HG02610 (cell line): ENCODE measurements at regions not wholly inside any gene's neighbourhood (a gene's known extent, or its start where the extent isn't known, plus 50 kb on each side); places are given as distances from the start of the nearest gene placed in this dataset.

ENCODE experiments used
- ATAC-seq: cut with Tn5 transposase; IDR thresholded peaks from one replicate; pipeline ENCODE4 v1.9.1; 2021; ENCODE audit warnings: mild to moderate bottlenecking, moderate library complexity; ENCODE audit not compliant: unreplicated experiment

DNA sequence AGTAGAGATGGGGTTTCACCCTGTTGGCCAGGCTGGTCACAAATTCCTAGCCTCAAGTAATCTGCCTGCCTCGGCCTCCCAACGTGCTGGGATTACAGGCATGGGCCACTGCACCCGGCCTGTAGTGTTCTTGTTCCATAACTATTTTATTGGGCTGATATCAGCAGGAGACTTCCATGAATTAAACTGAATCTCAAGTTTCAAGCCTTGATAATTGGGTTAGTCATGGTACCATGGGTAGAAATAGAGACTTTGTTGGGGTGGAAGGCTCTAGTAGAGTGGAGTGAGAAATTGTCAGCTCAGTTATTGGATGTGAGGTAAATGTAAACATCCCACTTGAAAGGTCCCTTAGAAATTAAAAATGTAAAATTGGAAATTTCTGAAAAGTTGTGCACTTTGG lies 419.1 kb downstream of the ADGRL2 start:
- no peak for ATAC-seq

GRCh38 chr1:82218846-82219245 lies 418.1 kb downstream of the ADGRL2 start:
- ATAC-seq: no peak

- ATAC-seq: no peak
Observed at GRCh38 chr1:82215853-82216175, 415.1 kb downstream of the ADGRL2 start.

GRCh38 chr1:82215056-82215852 lies 414.5 kb downstream of the ADGRL2 start:
- ATAC-seq: no peak

DNA sequence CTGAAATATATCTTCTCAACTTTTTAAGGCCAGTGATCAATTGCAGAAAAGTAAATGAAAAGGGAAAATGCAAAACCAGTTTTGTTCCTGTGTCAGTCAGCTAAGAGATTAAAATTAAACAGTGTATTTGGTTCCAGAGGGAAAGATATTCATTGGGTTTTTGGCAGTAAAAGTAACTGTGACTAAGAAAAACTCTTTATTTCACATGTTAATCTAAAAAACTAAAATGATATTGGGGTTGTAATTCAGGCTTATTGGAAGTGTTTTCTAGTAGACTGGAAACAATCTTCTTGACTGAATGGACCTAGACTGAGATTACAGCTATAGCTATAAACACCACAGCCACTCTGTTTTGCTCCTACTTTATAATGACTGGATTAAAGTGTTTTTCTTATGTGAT lies 413.9 kb downstream of the ADGRL2 start:
- no peak for ATAC-seq

DNA sequence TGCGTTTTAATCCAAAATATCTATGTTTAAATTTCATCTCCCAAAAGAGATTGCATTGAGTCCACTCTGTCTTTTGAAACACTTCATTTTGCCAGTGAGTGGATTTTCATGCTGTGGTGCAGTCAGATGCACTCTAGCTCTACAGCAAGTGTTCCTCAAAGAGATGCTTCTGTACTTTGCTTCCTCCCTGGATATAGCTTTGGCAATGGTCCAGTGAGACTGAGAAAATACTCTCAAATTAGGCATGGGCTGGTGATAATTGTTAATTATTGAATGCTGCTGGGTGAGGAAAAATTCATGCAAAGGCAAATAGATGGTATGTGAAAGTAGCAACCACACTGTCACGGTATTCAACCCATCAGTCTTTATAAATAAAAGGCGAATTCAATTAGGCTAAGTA lies 396.9 kb downstream of the ADGRL2 start:
- ATAC-seq: no peak

DNA sequence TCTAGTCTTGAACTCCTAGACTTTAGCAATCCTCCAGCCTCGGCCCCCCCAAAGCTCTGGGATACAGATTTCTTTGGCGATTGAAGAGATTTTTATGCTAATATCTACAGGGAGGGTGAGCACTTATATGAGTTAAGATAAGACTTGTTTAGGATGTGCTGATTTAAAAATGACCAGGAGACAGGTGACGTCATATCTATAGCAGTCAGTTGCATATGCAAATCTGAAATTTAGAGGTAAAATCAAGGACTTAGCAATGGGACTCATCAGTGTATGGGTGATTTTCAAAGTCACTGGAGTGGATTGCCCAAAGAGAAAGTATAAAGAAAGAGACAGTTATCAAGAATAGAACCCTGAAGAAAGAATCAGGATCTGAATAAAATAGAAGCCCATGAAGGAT lies 394.5 kb downstream of the ADGRL2 start:
- no peak for ATAC-seq

- ATAC-seq: no peak
Observed at GRCh38 chr1:82185084-82185483, 384.4 kb downstream of the ADGRL2 start.

DNA sequence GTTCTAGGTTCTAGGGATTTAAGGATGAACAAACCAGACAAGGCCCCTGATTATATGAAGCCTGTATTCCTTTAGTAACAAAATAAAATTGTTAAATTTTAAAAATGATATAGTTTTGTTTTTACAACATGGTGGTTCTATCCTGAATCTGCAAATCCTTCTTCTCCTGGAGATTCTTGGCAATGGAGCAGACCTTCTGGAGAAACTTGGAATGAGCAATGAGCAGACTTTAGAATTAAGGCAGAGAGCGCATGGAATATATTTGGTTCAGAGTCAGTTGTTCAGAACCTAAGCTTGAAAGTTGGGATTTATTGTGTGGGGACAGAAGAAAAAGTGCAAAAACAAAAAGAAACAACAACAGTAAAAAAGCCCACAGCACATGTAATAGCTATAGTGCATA lies 381.1 kb downstream of the ADGRL2 start:
- no peak for ATAC-seq

- ATAC-seq: no peak
Observed at GRCh38 chr1:82179131-82179530, 378.4 kb downstream of the ADGRL2 start.

DNA sequence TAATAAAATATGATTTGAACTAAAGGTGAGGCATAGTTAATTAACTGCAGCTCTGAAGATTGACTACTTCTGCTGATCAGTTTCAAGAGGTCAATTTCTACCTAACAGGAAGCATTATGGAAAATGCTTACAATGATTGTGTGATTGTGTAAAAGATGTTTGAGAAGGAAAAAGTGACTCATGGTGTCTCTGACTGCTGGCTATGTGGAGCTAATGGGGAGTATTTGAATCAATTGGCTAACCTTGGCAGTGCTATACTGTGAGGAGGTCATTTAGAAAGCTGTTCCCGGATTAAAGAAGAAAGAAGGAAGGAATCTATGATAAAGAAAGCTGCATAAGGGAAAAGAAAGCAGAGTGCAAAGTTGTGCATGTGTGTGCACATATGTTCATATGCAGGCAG lies 376.5 kb downstream of the ADGRL2 start:
- no peak for ATAC-seq

GRCh38 chr1:82171955-82172354 lies 371.2 kb downstream of the ADGRL2 start:
- ATAC-seq: no peak

- ATAC-seq: no peak
Observed at GRCh38 chr1:82168482-82168881, 367.7 kb downstream of the ADGRL2 start.

GRCh38 chr1:82165304-82165703 lies 364.6 kb downstream of the ADGRL2 start:
- ATAC-seq: no peak

DNA sequence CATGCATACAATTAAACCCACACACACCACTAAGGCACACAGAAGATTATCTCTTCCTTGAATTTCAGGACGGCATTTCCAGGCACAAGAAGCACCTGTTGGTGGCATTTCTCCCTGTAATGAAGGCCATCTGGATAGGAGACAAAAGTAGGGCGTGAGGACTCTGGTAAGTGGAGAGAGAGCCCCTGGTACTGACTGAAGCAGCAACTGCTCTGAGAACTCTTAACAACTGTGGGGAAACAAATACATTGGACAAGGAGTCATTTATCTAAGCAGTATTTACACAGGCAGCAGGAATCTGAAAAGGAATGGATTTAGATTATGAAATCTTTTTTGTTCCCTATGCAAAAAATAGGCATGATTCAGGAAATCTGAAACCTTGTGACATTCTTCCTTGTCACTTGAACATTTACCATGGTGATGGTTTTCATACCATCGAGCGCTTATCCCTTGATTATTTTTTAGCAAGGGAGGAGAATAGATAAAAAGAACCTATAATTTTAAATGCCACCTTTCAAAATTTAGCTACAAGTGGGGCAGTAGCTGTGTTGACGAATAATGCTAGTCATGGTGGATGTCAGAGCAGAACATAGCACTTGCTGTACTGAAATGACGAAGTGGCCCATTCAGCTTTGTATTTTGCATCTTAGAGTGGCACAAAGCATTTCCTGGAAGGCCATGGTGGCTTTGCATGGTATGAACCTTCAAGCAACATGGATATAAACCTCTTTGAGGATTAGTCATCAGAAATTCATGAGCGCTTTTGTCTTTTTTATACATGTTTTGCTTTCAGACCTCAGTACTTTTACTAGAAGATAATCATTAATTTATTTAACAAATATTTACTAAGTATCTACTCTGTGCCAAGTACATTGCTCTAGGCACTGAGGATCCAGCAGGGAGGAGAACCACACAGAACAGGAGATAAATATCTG lies 362.0 kb downstream of the ADGRL2 start:
- no peak for ATAC-seq

- peak; percentile 61 for ATAC-seq
Observed at GRCh38 chr1:82161700-82162141, 361.0 kb downstream of the ADGRL2 start.

GRCh38 chr1:82160903-82161302 lies 360.2 kb downstream of the ADGRL2 start:
- no peak for ATAC-seq

DNA sequence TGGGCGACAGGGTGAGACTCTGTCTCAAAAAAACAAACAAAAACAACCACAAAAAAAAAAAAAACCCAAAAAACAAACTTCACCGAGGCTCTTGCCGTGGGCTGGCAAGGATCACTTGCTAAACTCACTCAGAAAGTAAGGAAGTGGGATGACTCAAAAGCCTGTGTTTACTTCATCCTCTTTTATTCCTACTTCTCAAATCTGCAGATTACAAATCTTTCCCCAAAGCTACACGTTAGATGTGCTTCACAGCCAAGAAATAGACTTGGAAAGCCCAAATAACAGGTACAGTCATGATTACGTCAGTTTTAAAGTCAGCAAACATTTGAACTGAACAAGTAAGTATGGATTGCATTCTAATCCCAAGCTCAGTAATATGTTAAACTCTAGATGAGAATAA lies 359.3 kb downstream of the ADGRL2 start:
- no peak for ATAC-seq

- no peak for ATAC-seq
Observed at GRCh38 chr1:82158981-82159380, 358.2 kb downstream of the ADGRL2 start.

GRCh38 chr1:82154219-82154970 lies 353.7 kb downstream of the ADGRL2 start:
- ATAC-seq: no peak

DNA sequence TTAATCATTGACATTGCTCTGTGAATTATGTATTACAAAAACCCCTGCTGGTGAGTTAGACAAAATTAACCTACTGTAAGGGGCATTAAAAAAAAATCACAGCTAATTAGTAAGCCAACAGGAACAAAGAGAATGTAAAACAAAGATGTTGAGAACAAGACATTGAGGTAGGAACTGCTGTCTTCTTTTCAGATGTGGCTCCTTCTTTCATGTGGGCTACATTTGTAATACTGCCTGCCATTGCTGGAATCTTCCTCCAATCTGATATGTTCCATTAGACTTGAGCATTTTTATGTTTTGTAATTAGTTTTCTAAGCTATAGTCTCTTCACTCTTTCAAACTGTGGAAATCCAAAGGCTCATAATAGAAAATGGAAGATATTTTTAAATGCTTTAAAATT lies 353.0 kb downstream of the ADGRL2 start:
- ATAC-seq: no peak
